IMR-90 (cell line): ENCODE measurements at regions not wholly inside any gene's neighbourhood (a gene's known extent, or its start where the extent isn't known, plus 50 kb on each side); places are given as distances from the start of the nearest gene placed in this dataset.

Experiments
- BHLHE40 ChIP-seq: fragments of 150-350 bp; IDR thresholded peaks from 2 replicates; pipeline ENCODE4 v1.6.1; 2016; ENCODE audit warnings: mild to moderate bottlenecking, low read depth, low read length
- CEBPB ChIP-seq: IDR thresholded peaks from 2 replicates; pipeline ENCODE4 v1.6.1; 2012; ENCODE audit warnings: low read depth, low read length, improper control_type of control experiment
- MAFK ChIP-seq: IDR thresholded peaks from 2 replicates; pipeline ENCODE4 v1.6.1; 2012; ENCODE audit warnings: low read depth, low read length, improper control_type of control experiment
- MAZ ChIP-seq: IDR thresholded peaks from 2 replicates; pipeline ENCODE4 v1.6.1; 2012; ENCODE audit warnings: low read depth, mild to moderate bottlenecking, low read length, improper control_type of control experiment, moderate library complexity, borderline replicate concordance
- MXI1 ChIP-seq: IDR thresholded peaks from 2 replicates; pipeline ENCODE4 v1.6.1; 2012; ENCODE audit warnings: low read depth, mild to moderate bottlenecking, low read length, moderate library complexity, borderline replicate concordance
- NFE2L2 ChIP-seq: fragments of 150-350 bp; IDR thresholded peaks from 2 replicates; pipeline ENCODE4 v1.6.1; 2016; ENCODE audit warnings: low read depth, mild to moderate bottlenecking, low read length
- POLR2A ChIP-seq: IDR thresholded peaks from 2 replicates; pipeline ENCODE4 v1.6.1; 2012; ENCODE audit warnings: mild to moderate bottlenecking, low read depth, low read length
- RAD21 ChIP-seq: IDR thresholded peaks from 2 replicates; pipeline ENCODE4 v1.6.1; 2012; ENCODE audit warnings: low read length, improper control_type of control experiment
- RFX5 ChIP-seq: IDR thresholded peaks from 2 replicates; pipeline ENCODE4 v1.8.0; 2012; ENCODE audit warnings: low read depth, mild to moderate bottlenecking, low read length, moderate library complexity
- SMC3 ChIP-seq: fragments of 150-350 bp; IDR thresholded peaks from 2 replicates; pipeline ENCODE4 v1.6.1; 2016; ENCODE audit warnings: low read depth, mild to moderate bottlenecking, antibody characterized with exemption, low read length, moderate library complexity
- TF ChIP-seq, protein P1 (sequence below): conservative IDR thresholded peaks from 2 replicates; pipeline ENCODE4 v1.5.1; 2012; ENCODE audit warnings: mild to moderate bottlenecking, low read depth, low read length, improper control_type of control experiment
- TF ChIP-seq, protein P2 (sequence below): fragments of 150-350 bp; IDR thresholded peaks from 2 replicates; pipeline ENCODE4 v1.6.1; 2016; ENCODE audit warnings: low read depth, mild to moderate bottlenecking, low read length, moderate library complexity, borderline replicate concordance
- TF ChIP-seq, protein P3 (sequence below): fragments of 150-350 bp; IDR thresholded peaks from 2 replicates; pipeline ENCODE4 v1.6.1; 2017; ENCODE audit warnings: mild to moderate bottlenecking, antibody characterized with exemption, low read length, low read depth

DNA sequence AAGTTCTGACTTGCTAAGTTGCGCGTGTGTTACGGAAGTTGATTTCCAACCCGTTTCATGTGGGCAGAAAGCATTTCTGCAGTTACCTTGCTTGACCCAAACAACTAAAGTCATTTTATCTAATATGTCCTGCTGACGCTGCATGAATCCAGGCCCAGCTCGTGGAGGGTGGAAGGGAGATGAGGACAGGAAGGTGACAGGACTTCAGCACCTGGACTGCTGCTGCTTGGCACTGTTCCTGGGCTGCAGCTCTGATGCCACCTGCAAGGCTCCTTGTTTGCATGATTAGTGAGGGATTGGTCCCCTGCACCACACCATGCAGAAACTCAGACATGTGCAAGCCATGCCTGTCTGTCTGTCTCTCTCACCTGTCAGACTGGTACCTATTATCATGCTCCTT lies 198.4 kb downstream of the PRDM2 start:
- TF ChIP-seq, protein P1, sequence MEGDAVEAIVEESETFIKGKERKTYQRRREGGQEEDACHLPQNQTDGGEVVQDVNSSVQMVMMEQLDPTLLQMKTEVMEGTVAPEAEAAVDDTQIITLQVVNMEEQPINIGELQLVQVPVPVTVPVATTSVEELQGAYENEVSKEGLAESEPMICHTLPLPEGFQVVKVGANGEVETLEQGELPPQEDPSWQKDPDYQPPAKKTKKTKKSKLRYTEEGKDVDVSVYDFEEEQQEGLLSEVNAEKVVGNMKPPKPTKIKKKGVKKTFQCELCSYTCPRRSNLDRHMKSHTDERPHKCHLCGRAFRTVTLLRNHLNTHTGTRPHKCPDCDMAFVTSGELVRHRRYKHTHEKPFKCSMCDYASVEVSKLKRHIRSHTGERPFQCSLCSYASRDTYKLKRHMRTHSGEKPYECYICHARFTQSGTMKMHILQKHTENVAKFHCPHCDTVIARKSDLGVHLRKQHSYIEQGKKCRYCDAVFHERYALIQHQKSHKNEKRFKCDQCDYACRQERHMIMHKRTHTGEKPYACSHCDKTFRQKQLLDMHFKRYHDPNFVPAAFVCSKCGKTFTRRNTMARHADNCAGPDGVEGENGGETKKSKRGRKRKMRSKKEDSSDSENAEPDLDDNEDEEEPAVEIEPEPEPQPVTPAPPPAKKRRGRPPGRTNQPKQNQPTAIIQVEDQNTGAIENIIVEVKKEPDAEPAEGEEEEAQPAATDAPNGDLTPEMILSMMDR = no peak
- TF ChIP-seq, protein P2, sequence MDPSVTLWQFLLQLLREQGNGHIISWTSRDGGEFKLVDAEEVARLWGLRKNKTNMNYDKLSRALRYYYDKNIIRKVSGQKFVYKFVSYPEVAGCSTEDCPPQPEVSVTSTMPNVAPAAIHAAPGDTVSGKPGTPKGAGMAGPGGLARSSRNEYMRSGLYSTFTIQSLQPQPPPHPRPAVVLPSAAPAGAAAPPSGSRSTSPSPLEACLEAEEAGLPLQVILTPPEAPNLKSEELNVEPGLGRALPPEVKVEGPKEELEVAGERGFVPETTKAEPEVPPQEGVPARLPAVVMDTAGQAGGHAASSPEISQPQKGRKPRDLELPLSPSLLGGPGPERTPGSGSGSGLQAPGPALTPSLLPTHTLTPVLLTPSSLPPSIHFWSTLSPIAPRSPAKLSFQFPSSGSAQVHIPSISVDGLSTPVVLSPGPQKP = no peak
- no peak for TF ChIP-seq RAD21
- TF ChIP-seq POLR2A = no peak
- no peak for TF ChIP-seq BHLHE40
- TF ChIP-seq MXI1 = no peak
- TF ChIP-seq NFE2L2 = no peak
- no peak for TF ChIP-seq MAFK
- TF ChIP-seq CEBPB = no peak
- TF ChIP-seq SMC3 = no peak
- TF ChIP-seq RFX5 = no peak
- TF ChIP-seq, protein P3, sequence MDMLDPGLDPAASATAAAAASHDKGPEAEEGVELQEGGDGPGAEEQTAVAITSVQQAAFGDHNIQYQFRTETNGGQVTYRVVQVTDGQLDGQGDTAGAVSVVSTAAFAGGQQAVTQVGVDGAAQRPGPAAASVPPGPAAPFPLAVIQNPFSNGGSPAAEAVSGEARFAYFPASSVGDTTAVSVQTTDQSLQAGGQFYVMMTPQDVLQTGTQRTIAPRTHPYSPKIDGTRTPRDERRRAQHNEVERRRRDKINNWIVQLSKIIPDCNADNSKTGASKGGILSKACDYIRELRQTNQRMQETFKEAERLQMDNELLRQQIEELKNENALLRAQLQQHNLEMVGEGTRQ = no peak
- no peak for TF ChIP-seq MAZ
